ENCODE measurements at regions not wholly inside any gene's neighbourhood (a gene's known extent, or its start where the extent isn't known, plus 50 kb on each side); places are given as distances from the start of the nearest gene placed in this dataset.

DNA sequence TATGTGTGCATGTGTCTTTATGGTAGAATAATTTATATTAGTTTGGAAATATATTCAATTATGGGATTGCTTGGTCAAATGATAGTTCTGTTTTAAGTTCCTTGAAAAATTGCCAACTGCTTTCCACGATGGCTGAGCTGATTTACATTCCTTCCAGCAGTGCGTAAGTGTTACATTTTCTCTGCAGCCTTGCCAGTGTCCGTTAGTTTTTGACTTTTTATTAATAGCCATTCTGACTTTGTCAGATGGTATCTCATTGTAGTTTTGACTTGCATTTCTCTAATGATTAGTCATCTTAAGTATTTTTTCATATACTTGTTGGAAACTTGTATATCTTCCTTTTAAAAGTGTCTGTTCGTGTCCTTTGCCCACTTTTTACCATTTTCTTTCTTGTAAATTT is 434.2 kb upstream of the POT1 start:
- H3K4me3 Mint-ChIP-seq (ENCODE audit: unreplicated experiment), result no peak overlapping the region
- intact Hi-C loops (cut with micrococcal nuclease; ENCODE audit: unreplicated experiment), result no loop called here

DNA sequence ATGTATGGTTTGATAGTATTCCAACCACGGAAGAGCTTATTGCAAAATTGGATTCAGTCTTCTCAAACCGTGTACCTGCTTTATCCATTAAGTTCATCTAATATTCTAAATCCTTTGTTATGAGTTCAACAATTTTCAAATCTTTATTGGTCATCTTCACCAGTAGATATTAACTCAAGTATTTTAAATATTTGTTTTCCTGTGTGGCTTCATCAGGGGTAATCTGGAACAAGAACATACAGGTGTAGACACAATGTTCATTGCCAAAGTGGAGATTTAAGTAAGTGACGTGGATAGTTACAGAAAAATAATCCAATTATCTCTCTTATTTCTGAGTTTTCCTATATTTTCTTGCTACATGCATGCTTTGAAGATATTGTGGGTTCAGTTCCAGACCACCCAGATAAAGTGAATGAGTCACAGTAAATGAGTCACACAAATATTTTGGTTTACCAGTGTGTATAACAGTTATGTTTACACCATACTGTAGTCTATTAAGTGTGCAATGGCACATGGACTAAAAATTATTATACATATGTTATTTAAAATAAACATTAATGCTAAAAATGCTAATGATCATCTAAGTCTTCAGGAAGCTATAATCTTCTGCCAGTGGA is 429.0 kb upstream of the POT1 start:
- H3K27me3 Mint-ChIP-seq (ENCODE audit: insufficient read depth, unreplicated experiment), result no peaks in the 10 kb centered on the region
- Histone ChIP-seq H3K4me3 (ENCODE audit: low read depth, low read length) (no peak overlapping the region), H3K36me3 (ENCODE audit: control insufficient read depth, insufficient read depth, low read length) (no peaks in the 10 kb centered on the region), H3K9me3 (no peaks in the 10 kb centered on the region; the same call in 1 of the 2 replicates), H3K27me3 (replicated peaks; ENCODE audit: control insufficient read depth, insufficient read depth, low read length) (no peaks in the 10 kb centered on the region), H3K4me1 (no peaks in the 10 kb centered on the region)
- H3K9me3 Mint-ChIP-seq (ENCODE audit: unreplicated experiment), result no peaks in the 10 kb centered on the region
- no peaks in the 10 kb centered on the region for H3K36me3 Mint-ChIP-seq (ENCODE audit: insufficient read depth, unreplicated experiment)
- TF ChIP-seq, protein P1, sequence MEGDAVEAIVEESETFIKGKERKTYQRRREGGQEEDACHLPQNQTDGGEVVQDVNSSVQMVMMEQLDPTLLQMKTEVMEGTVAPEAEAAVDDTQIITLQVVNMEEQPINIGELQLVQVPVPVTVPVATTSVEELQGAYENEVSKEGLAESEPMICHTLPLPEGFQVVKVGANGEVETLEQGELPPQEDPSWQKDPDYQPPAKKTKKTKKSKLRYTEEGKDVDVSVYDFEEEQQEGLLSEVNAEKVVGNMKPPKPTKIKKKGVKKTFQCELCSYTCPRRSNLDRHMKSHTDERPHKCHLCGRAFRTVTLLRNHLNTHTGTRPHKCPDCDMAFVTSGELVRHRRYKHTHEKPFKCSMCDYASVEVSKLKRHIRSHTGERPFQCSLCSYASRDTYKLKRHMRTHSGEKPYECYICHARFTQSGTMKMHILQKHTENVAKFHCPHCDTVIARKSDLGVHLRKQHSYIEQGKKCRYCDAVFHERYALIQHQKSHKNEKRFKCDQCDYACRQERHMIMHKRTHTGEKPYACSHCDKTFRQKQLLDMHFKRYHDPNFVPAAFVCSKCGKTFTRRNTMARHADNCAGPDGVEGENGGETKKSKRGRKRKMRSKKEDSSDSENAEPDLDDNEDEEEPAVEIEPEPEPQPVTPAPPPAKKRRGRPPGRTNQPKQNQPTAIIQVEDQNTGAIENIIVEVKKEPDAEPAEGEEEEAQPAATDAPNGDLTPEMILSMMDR (IDR thresholded peaks at IDR 0.05; ENCODE audit: insufficient read depth in 1 of 2, low read depth in 1 of 2, low read length in 1 of 2, severe bottlenecking in 1 of 2, unreplicated experiment in 1 of 2), result no peak
- CTCF ChIA-PET, result no interaction called here
- intact Hi-C loops (cut with micrococcal nuclease; ENCODE audit: unreplicated experiment), result no loop called here
- DNase-seq, result no peak
- no peak overlapping the region for H3K27ac Mint-ChIP-seq (ENCODE audit: unreplicated experiment)
- POLR2A ChIA-PET, result no interaction called here
- no TSS peak for BruUV-seq (replicated peaks)
- no peaks in the 10 kb centered on the region for H3K4me1 Mint-ChIP-seq (ENCODE audit: low read depth, unreplicated experiment)
- H3K4me3 Mint-ChIP-seq (ENCODE audit: unreplicated experiment), result no peak overlapping the region

More for the DNA sequence above, 434.2 kb upstream of the POT1 start:
- no peaks in the 10 kb centered on the region for H3K36me3 Mint-ChIP-seq (ENCODE audit: insufficient read depth, unreplicated experiment)
- H3K9me3 Mint-ChIP-seq (ENCODE audit: unreplicated experiment), result no peaks in the 10 kb centered on the region
- no peak overlapping the region for H3K4me3 ChIP-seq (ENCODE audit: low read depth, low read length)
- no peaks in the 10 kb centered on the region for H3K36me3 ChIP-seq (ENCODE audit: control insufficient read depth, insufficient read depth, low read length)
- POLR2A ChIA-PET, result no interaction called here
- no peak overlapping the region for H3K27ac Mint-ChIP-seq (ENCODE audit: unreplicated experiment)
- no peaks in the 10 kb centered on the region; the same call in 1 of the 2 replicates for H3K9me3 ChIP-seq
- no peaks in the 10 kb centered on the region for H3K27me3 Mint-ChIP-seq (ENCODE audit: insufficient read depth, unreplicated experiment)
- DNase-seq, result no peak
- no peaks in the 10 kb centered on the region for H3K4me1 Mint-ChIP-seq (ENCODE audit: low read depth, unreplicated experiment)
- CTCF ChIA-PET, result no interaction called here
- TF ChIP-seq, protein P1 (IDR thresholded peaks at IDR 0.05; ENCODE audit: insufficient read depth in 1 of 2, low read depth in 1 of 2, low read length in 1 of 2, severe bottlenecking in 1 of 2, unreplicated experiment in 1 of 2), result no peak
- no TSS peak for BruUV-seq (replicated peaks)
- H3K27me3 ChIP-seq (replicated peaks; ENCODE audit: control insufficient read depth, insufficient read depth, low read length), result no peaks in the 10 kb centered on the region
- H3K4me1 ChIP-seq, result no peaks in the 10 kb centered on the region

DNA sequence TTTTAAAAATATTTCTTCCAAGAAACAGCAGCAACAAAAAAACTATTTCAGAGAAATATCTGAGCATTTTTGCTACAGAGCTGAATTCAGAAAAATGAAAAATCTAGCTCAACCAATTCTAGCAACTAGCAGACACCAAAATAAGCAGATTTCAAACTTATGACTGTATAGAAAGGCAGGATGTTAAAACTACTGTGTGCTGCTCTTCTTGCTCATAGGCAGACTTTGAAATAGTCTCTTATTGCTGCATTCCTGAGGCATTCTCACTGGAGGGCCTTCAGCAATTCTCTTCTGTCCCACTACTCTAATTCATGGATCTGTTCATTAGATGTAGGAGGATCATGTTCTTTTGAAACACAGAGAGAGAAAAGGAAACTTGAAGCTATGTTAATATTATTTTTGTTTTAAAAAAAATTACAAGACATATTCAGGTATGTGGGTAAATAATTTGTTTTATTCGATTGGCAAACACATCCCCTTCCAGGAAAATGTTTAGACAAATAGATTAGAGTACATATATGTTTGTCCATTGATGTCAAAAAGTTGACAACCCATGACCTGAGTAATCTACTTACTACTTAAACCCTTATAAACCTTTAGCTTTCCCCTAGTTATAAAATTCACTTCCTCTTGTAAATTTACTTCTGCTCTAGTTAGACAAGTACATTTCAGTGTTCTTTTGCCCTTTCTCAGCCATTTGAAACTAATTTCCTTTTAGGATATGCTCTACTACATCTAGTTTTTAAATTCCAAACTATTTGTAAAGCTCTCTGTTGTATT is 428.2 kb upstream of the POT1 start:
- no peak overlapping the region for H3K4me3 Mint-ChIP-seq (ENCODE audit: unreplicated experiment)
- no TSS peak for BruUV-seq (replicated peaks)

More for the DNA sequence above, 428.2 kb upstream of the POT1 start:
- ChIA-PET POLR2A (no interaction called here), CTCF (no interaction called here)
- Histone ChIP-seq H3K27me3 (replicated peaks; ENCODE audit: control insufficient read depth, insufficient read depth, low read length) (no peaks in the 10 kb centered on the region), H3K9me3 (no peaks in the 10 kb centered on the region; the same call in 1 of the 2 replicates), H3K4me1 (no peaks in the 10 kb centered on the region), H3K4me3 (ENCODE audit: low read depth, low read length) (no peak overlapping the region), H3K36me3 (ENCODE audit: control insufficient read depth, insufficient read depth, low read length) (no peaks in the 10 kb centered on the region)
- H3K27me3 Mint-ChIP-seq (ENCODE audit: insufficient read depth, unreplicated experiment), result no peaks in the 10 kb centered on the region
- H3K9me3 Mint-ChIP-seq (ENCODE audit: unreplicated experiment), result no peaks in the 10 kb centered on the region
- no peaks in the 10 kb centered on the region for H3K4me1 Mint-ChIP-seq (ENCODE audit: low read depth, unreplicated experiment)
- intact Hi-C loops (cut with micrococcal nuclease; ENCODE audit: unreplicated experiment), result no loop called here
- DNase-seq, result no peak
- TF ChIP-seq, protein P1 (IDR thresholded peaks at IDR 0.05; ENCODE audit: insufficient read depth in 1 of 2, low read depth in 1 of 2, low read length in 1 of 2, severe bottlenecking in 1 of 2, unreplicated experiment in 1 of 2), result no peak
- H3K27ac Mint-ChIP-seq (ENCODE audit: unreplicated experiment), result no peak overlapping the region
- H3K36me3 Mint-ChIP-seq (ENCODE audit: insufficient read depth, unreplicated experiment), result no peaks in the 10 kb centered on the region

Measured in Caco-2 (cell line).